Testis (tissue), 2 donors: ENCODE measurements at regions not wholly inside any gene's neighbourhood (a gene's known extent, or its start where the extent isn't known, plus 50 kb on each side); places are given as distances from the start of the nearest gene placed in this dataset.

ENCODE experiments used
- DNase-seq: peaks from one replicate; pipeline ENCODE4 v3.0.0-alpha.2; 2019
- H3K27ac ChIP-seq, 2 donors: fragments of 200-600 bp; sonication (generic); one replicate each; pipeline ENCODE4 v1.5.1; 2019
- H3K27me3 ChIP-seq: fragments of 200-600 bp; sonication (generic); one replicate; pipeline ENCODE4 v1.5.1; 2019
- H3K36me3 ChIP-seq: fragments of 200-600 bp; sonication (generic); one replicate; pipeline ENCODE4 v1.5.1; 2017; ENCODE audit warnings: low read depth; ENCODE audit errors: missing control alignments
- H3K4me1 ChIP-seq: fragments of 200-600 bp; sonication (generic); one replicate; pipeline ENCODE4 v1.5.1; 2019
- H3K4me3 ChIP-seq, 2 donors: fragments of 200-600 bp; sonication (generic); one replicate each; pipeline ENCODE4 v1.5.1; 2017 to 2019
- H3K9me3 ChIP-seq: fragments of 200-600 bp; sonication (generic); one replicate; pipeline ENCODE4 v1.5.1; 2017
- CTCF ChIP-seq, 3 experiments: fragments of 450-650 bp in 2 of 3; fragments of 200-600 bp in 1 of 3; sonication (generic) in 1 of 3; IDR thresholded peaks; one replicate each; pipeline ENCODE4 v1.5.1; 2016 to 2019; ENCODE audit warnings: antibody characterized with exemption in 3 of 3, mild to moderate bottlenecking in 2 of 3, moderate library complexity in 1 of 3
- POLR2A ChIP-seq: fragments of 450-650 bp; IDR thresholded peaks from one replicate; pipeline ENCODE4 v1.6.1; 2017; ENCODE audit warnings: antibody characterized with exemption, mild to moderate bottlenecking, moderate library complexity
- WGBS, 2 donors: methylation state at CpG; one replicate each; pipeline ENCODE4 v1.1.5; 2018; 5-methylcytosine and 5-hydroxymethylcytosine counted together
- intact Hi-C: fragments of 100-400 bp; cut with DNase I; formaldehyde crosslinking; loops from one replicate; pipeline ENCODE4 v1.15.1; 2023; ENCODE audit warnings: low total_unique reads

GRCh38 chr22:48894064-48894671 is 933.5 kb downstream of the BRD1 start:
- Histone ChIP-seq H3K36me3 (no peaks in the 10 kb centered on the region), H3K9me3 (no peaks in the 10 kb centered on the region), H3K4me1 (no peaks in the 10 kb centered on the region), H3K27me3 (no peaks in the 10 kb centered on the region), H3K4me3 (no peak overlapping the region), H3K27ac (no peak overlapping the region)
- intact Hi-C loops, result no loop called here
- TF ChIP-seq POLR2A (no peak), CTCF (IDR thresholded peaks at IDR 0.05) (no peak)
- DNase-seq, result no peak
- WGBS, 2 donors, result 83 to 88% methylated on average over 11 to 23 of the region's 23 CpGs

- no peak overlapping the region for H3K27ac ChIP-seq
- no peak for DNase-seq
- 83 to 90% methylated on average over 11 to 16 of the region's 16 CpGs for WGBS, 2 donors
- no peaks in the 10 kb centered on the region for H3K36me3 ChIP-seq
- H3K9me3 ChIP-seq, result no peaks in the 10 kb centered on the region
- TF ChIP-seq POLR2A (no peak), CTCF (IDR thresholded peaks at IDR 0.05) (no peak)
- intact Hi-C loops, result no loop called here
- no peaks in the 10 kb centered on the region for H3K27me3 ChIP-seq
- no peaks in the 10 kb centered on the region for H3K4me1 ChIP-seq
- H3K4me3 ChIP-seq, result no peak overlapping the region
These were observed 934.2 kb downstream of the BRD1 start for GRCh38 chr22:48893288-48894063.

GRCh38 chr22:48892578-48893287 is 934.9 kb downstream of the BRD1 start:
- intact Hi-C loops, result no loop called here
- H3K27ac ChIP-seq, result no peak overlapping the region

More at GRCh38 chr22:48892578-48893287, 934.9 kb downstream of the BRD1 start:
- no peaks in the 10 kb centered on the region for H3K27me3 ChIP-seq
- TF ChIP-seq CTCF (IDR thresholded peaks at IDR 0.05) (no peak), POLR2A (no peak)
- 83% methylated on average over 10 to 14 of the region's 14 CpGs for WGBS, 2 donors
- no peak overlapping the region for H3K4me3 ChIP-seq
- H3K36me3 ChIP-seq, result no peaks in the 10 kb centered on the region
- DNase-seq, result no peak
- no peaks in the 10 kb centered on the region for H3K4me1 ChIP-seq
- no peaks in the 10 kb centered on the region for H3K9me3 ChIP-seq
